ENCODE measurements at regions not wholly inside any gene's neighbourhood (a gene's known extent, or its start where the extent isn't known, plus 50 kb on each side); places are given as distances from the start of the nearest gene placed in this dataset.

DNA sequence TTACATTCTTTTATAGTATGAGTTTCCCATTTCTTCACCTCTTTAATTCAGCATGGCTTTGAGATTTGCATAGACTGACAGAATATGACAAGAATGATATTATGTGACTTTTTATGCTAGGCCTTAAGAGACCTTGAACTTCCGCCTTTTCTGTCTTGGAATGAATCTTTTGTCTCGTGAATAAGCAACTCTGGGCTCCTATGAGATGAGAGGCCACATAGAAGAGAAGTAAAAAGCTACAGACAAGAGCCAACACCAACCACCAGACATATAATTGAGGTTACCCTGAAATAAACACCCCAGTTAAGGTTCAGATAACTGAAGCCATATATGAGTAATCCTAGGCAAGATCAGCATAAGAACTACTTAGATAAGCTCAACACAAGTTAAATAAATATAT lies 600.8 kb downstream of the MEI4 start:
- TF ChIP-seq EZH2 (IDR thresholded peaks at IDR 0.05; ENCODE audit: low read depth), result no peak
- TF ChIP-seq, protein P1, sequence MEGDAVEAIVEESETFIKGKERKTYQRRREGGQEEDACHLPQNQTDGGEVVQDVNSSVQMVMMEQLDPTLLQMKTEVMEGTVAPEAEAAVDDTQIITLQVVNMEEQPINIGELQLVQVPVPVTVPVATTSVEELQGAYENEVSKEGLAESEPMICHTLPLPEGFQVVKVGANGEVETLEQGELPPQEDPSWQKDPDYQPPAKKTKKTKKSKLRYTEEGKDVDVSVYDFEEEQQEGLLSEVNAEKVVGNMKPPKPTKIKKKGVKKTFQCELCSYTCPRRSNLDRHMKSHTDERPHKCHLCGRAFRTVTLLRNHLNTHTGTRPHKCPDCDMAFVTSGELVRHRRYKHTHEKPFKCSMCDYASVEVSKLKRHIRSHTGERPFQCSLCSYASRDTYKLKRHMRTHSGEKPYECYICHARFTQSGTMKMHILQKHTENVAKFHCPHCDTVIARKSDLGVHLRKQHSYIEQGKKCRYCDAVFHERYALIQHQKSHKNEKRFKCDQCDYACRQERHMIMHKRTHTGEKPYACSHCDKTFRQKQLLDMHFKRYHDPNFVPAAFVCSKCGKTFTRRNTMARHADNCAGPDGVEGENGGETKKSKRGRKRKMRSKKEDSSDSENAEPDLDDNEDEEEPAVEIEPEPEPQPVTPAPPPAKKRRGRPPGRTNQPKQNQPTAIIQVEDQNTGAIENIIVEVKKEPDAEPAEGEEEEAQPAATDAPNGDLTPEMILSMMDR (conservative IDR thresholded peaks at IDR 0.05), result no peak

All from PC-9 (cell line).